GM12873 (cell line): ENCODE measurements at regions not wholly inside any gene's neighbourhood (a gene's known extent, or its start where the extent isn't known, plus 50 kb on each side); places are given as distances from the start of the nearest gene placed in this dataset.

Experiments
- TF ChIP-seq, protein P1 (sequence below): IDR thresholded peaks from 2 replicates; pipeline ENCODE4 v1.5.1; 2012; ENCODE audit warnings: low read depth, mild to moderate bottlenecking, moderate library complexity, low read length, control low read depth; ENCODE audit not compliant: insufficient read depth; ENCODE audit errors: missing control alignments

DNA sequence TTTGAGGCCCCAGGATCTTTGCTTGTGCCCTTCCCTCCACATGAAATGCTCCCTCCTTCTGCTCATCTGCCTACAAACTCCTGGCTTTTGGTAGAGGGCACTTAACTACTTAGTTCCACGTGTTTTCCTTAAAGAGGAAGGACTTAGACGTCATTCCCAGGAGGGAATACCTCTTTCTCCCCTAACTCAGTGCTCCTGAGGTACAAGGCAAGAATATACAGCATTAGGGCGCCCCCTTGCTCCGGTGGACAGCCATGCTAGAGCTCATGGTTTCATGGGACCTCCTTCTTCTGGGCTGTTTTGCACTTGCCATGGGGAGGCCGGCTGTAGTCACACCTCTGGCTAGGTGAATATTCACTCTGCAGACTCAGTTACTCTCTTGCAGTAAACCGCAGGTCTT is 93.8 kb upstream of the LY86 start:
- TF ChIP-seq, protein P1, sequence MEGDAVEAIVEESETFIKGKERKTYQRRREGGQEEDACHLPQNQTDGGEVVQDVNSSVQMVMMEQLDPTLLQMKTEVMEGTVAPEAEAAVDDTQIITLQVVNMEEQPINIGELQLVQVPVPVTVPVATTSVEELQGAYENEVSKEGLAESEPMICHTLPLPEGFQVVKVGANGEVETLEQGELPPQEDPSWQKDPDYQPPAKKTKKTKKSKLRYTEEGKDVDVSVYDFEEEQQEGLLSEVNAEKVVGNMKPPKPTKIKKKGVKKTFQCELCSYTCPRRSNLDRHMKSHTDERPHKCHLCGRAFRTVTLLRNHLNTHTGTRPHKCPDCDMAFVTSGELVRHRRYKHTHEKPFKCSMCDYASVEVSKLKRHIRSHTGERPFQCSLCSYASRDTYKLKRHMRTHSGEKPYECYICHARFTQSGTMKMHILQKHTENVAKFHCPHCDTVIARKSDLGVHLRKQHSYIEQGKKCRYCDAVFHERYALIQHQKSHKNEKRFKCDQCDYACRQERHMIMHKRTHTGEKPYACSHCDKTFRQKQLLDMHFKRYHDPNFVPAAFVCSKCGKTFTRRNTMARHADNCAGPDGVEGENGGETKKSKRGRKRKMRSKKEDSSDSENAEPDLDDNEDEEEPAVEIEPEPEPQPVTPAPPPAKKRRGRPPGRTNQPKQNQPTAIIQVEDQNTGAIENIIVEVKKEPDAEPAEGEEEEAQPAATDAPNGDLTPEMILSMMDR, result peak; percentile 80

- TF ChIP-seq, protein P1, result no peak
Measured at GRCh38 chr6:6495851-6496250, 92.7 kb upstream of the LY86 start.

DNA sequence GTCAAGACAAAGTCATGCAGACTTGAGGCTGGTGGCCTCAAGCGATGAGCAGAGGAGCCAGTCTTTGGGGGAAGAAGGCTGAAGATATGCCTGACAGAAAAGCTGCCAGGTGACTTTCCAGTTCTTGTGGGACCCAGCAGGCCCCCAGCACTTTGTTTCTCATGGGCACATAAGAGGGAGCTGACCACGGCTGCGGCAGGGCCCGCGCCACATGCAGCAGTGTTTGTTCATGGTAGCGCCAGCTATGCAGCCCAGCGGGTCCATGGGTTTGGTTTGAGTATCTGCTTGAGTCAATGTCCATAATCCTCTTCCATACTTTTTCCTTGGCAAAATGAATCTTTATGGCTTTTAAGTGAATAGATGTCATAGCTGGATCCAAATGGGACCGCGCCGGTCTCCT is 91.0 kb upstream of the LY86 start:
- TF ChIP-seq, protein P1, result no peak

GRCh38 chr6:6497976-6498375 is 90.5 kb upstream of the LY86 start:
- TF ChIP-seq, protein P1, result no peak

DNA sequence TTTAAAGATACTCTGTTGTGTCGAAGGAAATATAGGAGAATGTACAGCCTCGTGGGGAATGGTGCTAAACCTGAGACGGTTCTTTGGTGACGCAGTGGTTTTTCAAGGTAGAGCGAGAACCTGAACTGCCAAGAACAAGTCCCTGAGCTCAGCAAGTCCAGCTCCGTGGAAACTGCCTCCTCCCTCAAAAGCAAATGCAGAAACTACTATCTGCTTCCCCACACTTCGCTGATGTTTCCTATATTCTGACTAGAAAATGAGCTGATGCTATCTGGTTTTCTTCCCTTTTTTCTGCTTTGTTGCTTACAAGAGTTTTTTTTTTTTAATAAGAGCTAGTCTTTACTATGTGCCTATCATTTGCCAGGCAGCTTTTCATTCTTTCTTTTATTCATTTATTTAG is 85.3 kb upstream of the LY86 start:
- TF ChIP-seq, protein P1, result no peak

DNA sequence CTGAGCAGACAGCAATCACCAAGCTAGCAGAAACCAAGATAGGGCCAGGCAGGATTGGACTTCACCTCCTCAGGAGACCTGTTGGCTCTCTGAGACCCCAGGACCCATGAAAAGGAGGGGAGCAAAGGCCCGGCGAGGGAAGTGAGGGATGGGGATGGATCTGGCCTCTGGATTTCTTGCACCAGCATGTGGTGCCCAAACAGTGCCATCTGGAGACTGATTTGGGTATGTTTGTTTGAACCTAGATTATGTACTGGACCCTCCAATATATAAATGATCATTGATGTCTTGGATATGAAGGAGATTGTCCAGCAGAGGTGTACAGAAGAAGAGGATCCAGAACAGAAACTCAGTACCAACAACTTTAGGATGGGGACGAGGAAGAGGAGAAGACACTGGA is 83.4 kb upstream of the LY86 start:
- TF ChIP-seq, protein P1, result peak; percentile 10

DNA sequence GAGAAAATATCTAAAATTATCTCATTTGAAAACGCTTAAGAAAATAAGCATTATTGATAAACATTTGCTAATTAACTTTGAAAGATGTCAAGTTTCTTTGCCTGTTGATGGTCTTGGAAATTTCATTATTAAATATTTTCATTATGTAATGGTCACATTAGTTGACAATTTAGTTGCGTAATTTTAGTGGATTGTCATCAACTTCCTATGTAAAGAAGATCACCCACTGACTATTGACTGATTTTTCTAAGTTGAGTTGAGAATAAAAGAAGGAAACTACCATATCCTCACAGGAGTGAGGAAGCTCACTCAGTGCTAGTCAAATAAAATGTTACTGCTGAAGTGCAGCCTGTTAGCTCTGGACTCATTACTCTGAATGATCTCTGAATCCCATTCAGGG is 79.9 kb upstream of the LY86 start:
- TF ChIP-seq, protein P1, result no peak

DNA sequence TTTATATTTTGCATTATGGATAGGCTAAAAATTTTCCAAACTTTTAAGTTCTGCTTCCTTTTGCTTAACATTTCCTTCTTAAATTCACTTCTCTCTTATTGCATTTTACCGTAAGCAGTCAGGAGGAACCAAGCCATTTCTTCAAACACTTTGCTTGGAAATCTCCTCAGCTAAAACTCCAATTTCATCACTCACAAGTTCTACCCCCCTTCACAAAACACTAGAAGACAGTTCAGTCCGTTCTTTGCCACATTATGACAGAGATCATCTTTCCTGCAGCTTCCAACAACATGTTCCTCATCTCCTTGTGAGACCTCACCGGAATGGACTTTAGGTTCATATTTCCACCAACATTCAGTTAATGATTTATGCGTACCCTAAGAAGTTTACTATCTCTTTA is 79.2 kb upstream of the LY86 start:
- TF ChIP-seq, protein P1, result no peak
